IMR-90 (cell line): ENCODE measurements at regions not wholly inside any gene's neighbourhood (a gene's known extent, or its start where the extent isn't known, plus 50 kb on each side); places are given as distances from the start of the nearest gene placed in this dataset.

ENCODE experiments used
- CTCF ChIP-seq: conservative IDR thresholded peaks from 2 replicates; pipeline ENCODE4 v1.5.1; 2012; ENCODE audit warnings: mild to moderate bottlenecking, low read depth, low read length, improper control_type of control experiment
- FOS ChIP-seq: fragments of 150-350 bp; IDR thresholded peaks from 2 replicates; pipeline ENCODE4 v1.6.1; 2016; ENCODE audit warnings: low read depth, low read length
- MAZ ChIP-seq: IDR thresholded peaks from 2 replicates; pipeline ENCODE4 v1.6.1; 2012; ENCODE audit warnings: low read depth, mild to moderate bottlenecking, low read length, improper control_type of control experiment, moderate library complexity, borderline replicate concordance
- USF2 ChIP-seq: fragments of 150-350 bp; IDR thresholded peaks from 2 replicates; pipeline ENCODE4 v1.6.1; 2017; ENCODE audit warnings: mild to moderate bottlenecking, antibody characterized with exemption, low read length, low read depth

- TF ChIP-seq CTCF (no peak), USF2 (no peak), FOS (no peak), MAZ (no peak)
Observed at GRCh38 chr16:86291491-86291890, 218.8 kb upstream of the FOXF1 start.
